IMR-90 (cell line): ENCODE measurements at regions not wholly inside any gene's neighbourhood (a gene's known extent, or its start where the extent isn't known, plus 50 kb on each side); places are given as distances from the start of the nearest gene placed in this dataset.

ENCODE experiments used
- ATAC-seq: fragments of 200-7000 bp; cut with Tn5 transposase; 2 replicates; pipeline ENCODE4 v1.9.1; 2020; ENCODE audit warnings: low read depth, mild to moderate bottlenecking, moderate library complexity
- BruUV-seq: library from RNA; stranded (reverse); fragments of 400-500 nt; replicated peaks from 2 replicates; lab custom pipeline; 2021; lab: Mats Ljungman, UMichigan
- CTCF ChIA-PET: fragments of 300-600 bp; formaldehyde crosslinking; extraction: SDS; loops from one replicate; lab custom pipeline; 2021; ENCODE audit warnings: antibody characterized with exemption; lab: Yijun Ruan, JAX
- POLR2A ChIA-PET: fragments of 300-600 bp; sonication (Branson Sonifier 250); formaldehyde crosslinking; loops from one replicate; lab custom pipeline; 2022; ENCODE audit warnings: antibody characterized with exemption; ENCODE audit not compliant: unreplicated experiment; lab: Charles Lee
- DNase-seq: peaks from one replicate; pipeline ENCODE4 v3.0.0; 2013
- H2AFZ ChIP-seq: replicated peaks from 2 replicates; pipeline ENCODE3; 2013; ENCODE audit warnings: low read length, mild to moderate bottlenecking; ENCODE audit not compliant: poor library complexity
- H2AK5ac ChIP-seq: 2 replicates; pipeline ENCODE4 v1.6.1; 2013; ENCODE audit warnings: low read depth, low read length, inconsistent platforms
- H2AK9ac ChIP-seq: replicated peaks from 2 replicates; pipeline ENCODE3; 2013; ENCODE audit warnings: mild to moderate bottlenecking, low read depth, low read length, moderate library complexity; ENCODE audit not compliant: poor library complexity
- H2BK120ac ChIP-seq: 2 replicates; pipeline ENCODE4 v1.6.1; 2013; ENCODE audit warnings: low read depth, low read length, inconsistent platforms
- H2BK15ac ChIP-seq: 3 replicates; pipeline ENCODE4 v1.6.1; 2013; ENCODE audit warnings: low read depth, low read length, inconsistent platforms
- H2BK20ac ChIP-seq: 2 replicates; pipeline ENCODE4 v1.6.1; 2013; ENCODE audit warnings: low read depth, mild to moderate bottlenecking, inconsistent platforms, low read length, moderate library complexity
- H2BK5ac ChIP-seq: 2 replicates; pipeline ENCODE4 v1.6.1; 2013; ENCODE audit warnings: mild to moderate bottlenecking, low read depth, low read length, inconsistent platforms; ENCODE audit not compliant: poor library complexity, severe bottlenecking
- H3K14ac ChIP-seq: replicated peaks from 2 replicates; pipeline ENCODE4 v1.6.1; 2013; ENCODE audit warnings: low read depth, low read length, inconsistent platforms
- H3K18ac ChIP-seq: 2 replicates; pipeline ENCODE4 v1.6.1; 2013; ENCODE audit warnings: low read depth, low read length, control low read depth
- H3K23ac ChIP-seq: 2 replicates; pipeline ENCODE4 v1.6.1; 2013; ENCODE audit warnings: low read depth, low read length, inconsistent platforms
- H3K27ac ChIP-seq: 2 replicates; pipeline ENCODE4 v1.5.1; 2013; ENCODE audit warnings: mild to moderate bottlenecking, control low read depth, low read length; ENCODE audit not compliant: insufficient read depth
- H3K27me3 ChIP-seq: 2 replicates; pipeline ENCODE4 v1.6.1; 2013; ENCODE audit warnings: low read length; ENCODE audit not compliant: control insufficient read depth, insufficient read depth
- H3K36me3 ChIP-seq: 2 replicates; pipeline ENCODE4 v1.6.1; 2013; ENCODE audit warnings: low read length, mixed read lengths; ENCODE audit not compliant: control insufficient read depth, insufficient read depth
- H3K4ac ChIP-seq: 2 replicates; pipeline ENCODE4 v1.6.1; 2013; ENCODE audit warnings: low read depth, low read length, inconsistent platforms
- H3K4me1 ChIP-seq: 2 replicates; pipeline ENCODE4 v1.6.1; 2013; ENCODE audit warnings: low read length, mixed read lengths; ENCODE audit not compliant: control insufficient read depth, insufficient read depth
- H3K4me2 ChIP-seq: 2 replicates; pipeline ENCODE4 v1.6.1; 2013; ENCODE audit warnings: low read depth, mild to moderate bottlenecking, control low read depth, low read length, moderate library complexity
- H3K4me3 ChIP-seq: 2 replicates; pipeline ENCODE4 v1.5.1; 2013; ENCODE audit warnings: low read depth, mild to moderate bottlenecking, control low read depth, low read length, moderate library complexity; ENCODE audit not compliant: insufficient read depth
- H3K56ac ChIP-seq: 2 replicates; pipeline ENCODE4 v1.6.1; 2013; ENCODE audit warnings: low read length, inconsistent platforms; ENCODE audit not compliant: insufficient read depth; ENCODE audit errors: extremely low read depth
- H3K79me1 ChIP-seq, 2 experiments: 2 replicates each; pipeline ENCODE4 v1.6.1; 2013; ENCODE audit warnings: low read length in 2 of 2, inconsistent platforms in 1 of 2, low read depth in 1 of 2
- H3K9ac ChIP-seq: 2 replicates; pipeline ENCODE4 v1.6.1; 2013; ENCODE audit warnings: low read depth, low read length, control low read depth
- H3K9me1 ChIP-seq: 2 replicates; pipeline ENCODE4 v1.6.1; 2013; ENCODE audit warnings: low read length, inconsistent platforms; ENCODE audit not compliant: insufficient read depth
- H3K9me3 ChIP-seq: 2 replicates; pipeline ENCODE4 v1.6.1; 2013; ENCODE audit warnings: low read length; ENCODE audit not compliant: control insufficient read depth, insufficient read depth
- H4K20me1 ChIP-seq: 2 replicates; pipeline ENCODE4 v1.6.1; 2013; ENCODE audit warnings: low read length, inconsistent platforms; ENCODE audit not compliant: insufficient read depth
- H4K5ac ChIP-seq: 2 replicates; pipeline ENCODE4 v1.6.1; 2013; ENCODE audit warnings: mild to moderate bottlenecking, low read depth, low read length, control low read depth
- H4K8ac ChIP-seq, 2 experiments: 2 replicates each; pipeline ENCODE4 v1.6.1; 2013; ENCODE audit warnings: low read depth in 2 of 2, low read length in 2 of 2, control low read depth in 1 of 2, inconsistent platforms in 1 of 2
- H4K91ac ChIP-seq: 2 replicates; pipeline ENCODE4 v1.6.1; 2013; ENCODE audit warnings: low read depth, low read length, inconsistent platforms; ENCODE audit not compliant: insufficient read depth
- BHLHE40 ChIP-seq: fragments of 150-350 bp; IDR thresholded peaks from 2 replicates; pipeline ENCODE4 v1.6.1; 2016; ENCODE audit warnings: mild to moderate bottlenecking, low read depth, low read length
- CEBPB ChIP-seq: IDR thresholded peaks from 2 replicates; pipeline ENCODE4 v1.6.1; 2012; ENCODE audit warnings: low read depth, low read length, improper control_type of control experiment
- CHD1 ChIP-seq: IDR thresholded peaks from 2 replicates; pipeline ENCODE4 v1.6.1; 2012; ENCODE audit warnings: low read depth, low read length, improper control_type of control experiment
- FOS ChIP-seq: fragments of 150-350 bp; IDR thresholded peaks from 2 replicates; pipeline ENCODE4 v1.6.1; 2016; ENCODE audit warnings: low read depth, low read length
- MAFK ChIP-seq: IDR thresholded peaks from 2 replicates; pipeline ENCODE4 v1.6.1; 2012; ENCODE audit warnings: low read depth, low read length, improper control_type of control experiment
- MAZ ChIP-seq: IDR thresholded peaks from 2 replicates; pipeline ENCODE4 v1.6.1; 2012; ENCODE audit warnings: low read depth, mild to moderate bottlenecking, low read length, improper control_type of control experiment, moderate library complexity, borderline replicate concordance
- MXI1 ChIP-seq: IDR thresholded peaks from 2 replicates; pipeline ENCODE4 v1.6.1; 2012; ENCODE audit warnings: low read depth, mild to moderate bottlenecking, low read length, moderate library complexity, borderline replicate concordance
- NFE2L2 ChIP-seq: fragments of 150-350 bp; IDR thresholded peaks from 2 replicates; pipeline ENCODE4 v1.6.1; 2016; ENCODE audit warnings: low read depth, mild to moderate bottlenecking, low read length
- POLR2A ChIP-seq: IDR thresholded peaks from 2 replicates; pipeline ENCODE4 v1.6.1; 2012; ENCODE audit warnings: mild to moderate bottlenecking, low read depth, low read length
- RAD21 ChIP-seq: IDR thresholded peaks from 2 replicates; pipeline ENCODE4 v1.6.1; 2012; ENCODE audit warnings: low read length, improper control_type of control experiment
- RCOR1 ChIP-seq: IDR thresholded peaks from 2 replicates; pipeline ENCODE4 v1.6.1; 2012; ENCODE audit warnings: mild to moderate bottlenecking, low read length, improper control_type of control experiment; ENCODE audit not compliant: insufficient replicate concordance
- RFX5 ChIP-seq: IDR thresholded peaks from 2 replicates; pipeline ENCODE4 v1.8.0; 2012; ENCODE audit warnings: low read depth, mild to moderate bottlenecking, low read length, moderate library complexity
- SMC3 ChIP-seq: fragments of 150-350 bp; IDR thresholded peaks from 2 replicates; pipeline ENCODE4 v1.6.1; 2016; ENCODE audit warnings: low read depth, mild to moderate bottlenecking, antibody characterized with exemption, low read length, moderate library complexity
- WGBS, 2 experiments: methylation state at CpG; one replicate each; pipeline versions ENCODE4 v1.1.5 to v1.1.7; 2013; ENCODE audit warnings: missing lambda C conversion rate in 2 of 2; ENCODE audit not compliant: insufficient read length in 1 of 2; ENCODE audit errors: extremely low coverage in 2 of 2; 5-methylcytosine and 5-hydroxymethylcytosine counted together
- dilution Hi-C: fragments of 300-500 bp; cut with HindIII; formaldehyde crosslinking; loops from one replicate; pipeline ENCODE4 v1.14.3; 2018; ENCODE audit warnings: low sequenced_read_pairs; ENCODE audit not compliant: unreplicated experiment
- in situ Hi-C: fragments of 300-500 bp; cut with MboI; formaldehyde crosslinking; loops from 3 replicates; pipeline ENCODE4 v1.14.3; 2019; ENCODE audit warnings: low sequenced_read_pairs, inconsistent platforms, mixed read lengths
- intact Hi-C: fragments of 100-400 bp; cut with micrococcal nuclease; formaldehyde crosslinking; loops from 2 replicates; pipeline ENCODE4 v1.10.0; 2022
- TF ChIP-seq, protein P1 (sequence below): fragments of 150-350 bp; IDR thresholded peaks from 2 replicates; pipeline ENCODE4 v1.6.1; 2016; ENCODE audit warnings: low read depth, mild to moderate bottlenecking, low read length, moderate library complexity, borderline replicate concordance
- TF ChIP-seq, protein P2 (sequence below): conservative IDR thresholded peaks from 2 replicates; pipeline ENCODE4 v1.5.1; 2012; ENCODE audit warnings: mild to moderate bottlenecking, low read depth, low read length, improper control_type of control experiment
- TF ChIP-seq, protein P3 (sequence below): fragments of 150-350 bp; IDR thresholded peaks from 2 replicates; pipeline ENCODE4 v1.6.1; 2017; ENCODE audit warnings: mild to moderate bottlenecking, antibody characterized with exemption, low read length, low read depth

DNA sequence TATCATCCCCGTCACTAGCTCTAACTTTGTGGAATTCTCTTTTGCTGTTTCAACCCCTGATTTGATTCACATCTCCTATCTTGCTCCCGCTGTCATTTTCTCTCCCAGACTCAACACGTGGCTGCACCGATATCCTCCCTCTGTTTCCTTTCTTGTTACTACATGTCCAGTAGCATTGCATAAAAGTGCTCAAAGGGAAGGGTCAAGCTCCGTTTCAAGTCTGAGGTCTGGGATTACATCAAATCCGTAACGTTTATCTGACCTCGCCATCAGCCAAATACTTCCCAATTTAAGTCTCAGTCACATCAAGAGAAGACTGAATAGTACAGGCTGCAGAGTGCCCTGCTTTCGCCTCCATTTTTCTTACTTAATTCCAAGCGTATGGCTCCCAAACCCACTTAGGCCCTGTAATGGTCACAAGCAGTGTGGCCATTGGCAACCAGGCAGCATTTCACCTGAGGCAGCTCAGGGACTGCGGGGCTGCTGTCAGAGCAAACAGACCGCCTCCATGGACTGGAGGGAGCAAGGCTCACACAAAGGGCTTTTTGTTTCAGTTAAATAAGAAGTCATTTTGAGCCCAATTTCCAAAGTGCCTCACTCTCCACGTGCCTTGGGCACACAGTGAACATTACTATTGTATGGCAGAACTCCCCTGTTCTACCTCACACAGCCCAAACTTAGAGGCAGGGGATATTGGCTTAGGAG lies 217.8 kb downstream of the BCL11A start:
- H3K9me1 ChIP-seq: no peaks in the 10 kb centered on the region
- no peaks in the 10 kb centered on the region for H3K79me1 ChIP-seq
- H3K27me3 ChIP-seq: no peaks in the 10 kb centered on the region
- no peak overlapping the region for H3K4ac ChIP-seq
- ChIA-PET CTCF (no interaction called here), POLR2A (no interaction called here)
- H2BK120ac ChIP-seq: no peak overlapping the region
- H2BK20ac ChIP-seq: no peak overlapping the region
- no peak overlapping the region for H4K8ac ChIP-seq
- DNase-seq (no peak), ATAC-seq (no peak)
- no peaks in the 10 kb centered on the region for H3K9me3 ChIP-seq
- H4K91ac ChIP-seq: no peak overlapping the region
- H2AK5ac ChIP-seq: no peak overlapping the region
- no TSS peak for BruUV-seq
- no peak overlapping the region for H3K23ac ChIP-seq
- H2BK5ac ChIP-seq: no peak overlapping the region
- in situ Hi-C loops: no loop called here
- H2BK15ac ChIP-seq: no peak overlapping the region
- no peak overlapping the region for H3K4me3 ChIP-seq
- H4K20me1 ChIP-seq: no peaks in the 10 kb centered on the region
- intact Hi-C loops: no loop called here
- WGBS, 2 experiments: 68% methylated on average over 4 of the region's 13 CpGs; no CpG with 5 or more reads in 1 of the 2 experiments
- no peaks in the 10 kb centered on the region for H3K36me3 ChIP-seq
- H3K9ac ChIP-seq: no peak overlapping the region
- no peak overlapping the region for H3K27ac ChIP-seq
- TF ChIP-seq, protein P1, sequence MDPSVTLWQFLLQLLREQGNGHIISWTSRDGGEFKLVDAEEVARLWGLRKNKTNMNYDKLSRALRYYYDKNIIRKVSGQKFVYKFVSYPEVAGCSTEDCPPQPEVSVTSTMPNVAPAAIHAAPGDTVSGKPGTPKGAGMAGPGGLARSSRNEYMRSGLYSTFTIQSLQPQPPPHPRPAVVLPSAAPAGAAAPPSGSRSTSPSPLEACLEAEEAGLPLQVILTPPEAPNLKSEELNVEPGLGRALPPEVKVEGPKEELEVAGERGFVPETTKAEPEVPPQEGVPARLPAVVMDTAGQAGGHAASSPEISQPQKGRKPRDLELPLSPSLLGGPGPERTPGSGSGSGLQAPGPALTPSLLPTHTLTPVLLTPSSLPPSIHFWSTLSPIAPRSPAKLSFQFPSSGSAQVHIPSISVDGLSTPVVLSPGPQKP: no peak
- no peak for TF ChIP-seq NFE2L2
- no peak for TF ChIP-seq RAD21
- TF ChIP-seq CHD1: no peak
- TF ChIP-seq MAZ: no peak
- no peak for TF ChIP-seq RCOR1
- TF ChIP-seq SMC3: no peak
- no peak for TF ChIP-seq POLR2A
- no peak for TF ChIP-seq BHLHE40
- TF ChIP-seq MXI1: no peak
- TF ChIP-seq FOS: no peak
- TF ChIP-seq, protein P2, sequence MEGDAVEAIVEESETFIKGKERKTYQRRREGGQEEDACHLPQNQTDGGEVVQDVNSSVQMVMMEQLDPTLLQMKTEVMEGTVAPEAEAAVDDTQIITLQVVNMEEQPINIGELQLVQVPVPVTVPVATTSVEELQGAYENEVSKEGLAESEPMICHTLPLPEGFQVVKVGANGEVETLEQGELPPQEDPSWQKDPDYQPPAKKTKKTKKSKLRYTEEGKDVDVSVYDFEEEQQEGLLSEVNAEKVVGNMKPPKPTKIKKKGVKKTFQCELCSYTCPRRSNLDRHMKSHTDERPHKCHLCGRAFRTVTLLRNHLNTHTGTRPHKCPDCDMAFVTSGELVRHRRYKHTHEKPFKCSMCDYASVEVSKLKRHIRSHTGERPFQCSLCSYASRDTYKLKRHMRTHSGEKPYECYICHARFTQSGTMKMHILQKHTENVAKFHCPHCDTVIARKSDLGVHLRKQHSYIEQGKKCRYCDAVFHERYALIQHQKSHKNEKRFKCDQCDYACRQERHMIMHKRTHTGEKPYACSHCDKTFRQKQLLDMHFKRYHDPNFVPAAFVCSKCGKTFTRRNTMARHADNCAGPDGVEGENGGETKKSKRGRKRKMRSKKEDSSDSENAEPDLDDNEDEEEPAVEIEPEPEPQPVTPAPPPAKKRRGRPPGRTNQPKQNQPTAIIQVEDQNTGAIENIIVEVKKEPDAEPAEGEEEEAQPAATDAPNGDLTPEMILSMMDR: no peak
- TF ChIP-seq RFX5: no peak
- TF ChIP-seq MAFK: no peak
- TF ChIP-seq, protein P3, sequence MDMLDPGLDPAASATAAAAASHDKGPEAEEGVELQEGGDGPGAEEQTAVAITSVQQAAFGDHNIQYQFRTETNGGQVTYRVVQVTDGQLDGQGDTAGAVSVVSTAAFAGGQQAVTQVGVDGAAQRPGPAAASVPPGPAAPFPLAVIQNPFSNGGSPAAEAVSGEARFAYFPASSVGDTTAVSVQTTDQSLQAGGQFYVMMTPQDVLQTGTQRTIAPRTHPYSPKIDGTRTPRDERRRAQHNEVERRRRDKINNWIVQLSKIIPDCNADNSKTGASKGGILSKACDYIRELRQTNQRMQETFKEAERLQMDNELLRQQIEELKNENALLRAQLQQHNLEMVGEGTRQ: no peak
- no peak for TF ChIP-seq CEBPB
- H4K5ac ChIP-seq: no peak overlapping the region
- no peak overlapping the region for H3K14ac ChIP-seq
- H3K4me2 ChIP-seq: no peak overlapping the region
- H3K18ac ChIP-seq: no peak overlapping the region
- no peak overlapping the region for H3K56ac ChIP-seq
- no peaks in the 10 kb centered on the region for H3K4me1 ChIP-seq
- no peak overlapping the region for H2AFZ ChIP-seq
- no peak overlapping the region for H2AK9ac ChIP-seq
- dilution Hi-C loops: no loop called here
